Skin of body (tissue), 1 donor: ENCODE measurements at regions not wholly inside any gene's neighbourhood (a gene's known extent, or its start where the extent isn't known, plus 50 kb on each side); places are given as distances from the start of the nearest gene placed in this dataset.
"Not testable (repeated sequence)": the region's sequence is repeated elsewhere in the genome, so short reads cannot be mapped to it uniquely, and the experiment has no call there.

Experiments used
- DNase-seq: peaks from one replicate; lab custom pipeline; 2025; lab: John Stamatoyannopoulos, UW

GRCh38 chr1:229856009-229856650 lies 210.9 kb upstream of the GALNT2 start:
- no peak for DNase-seq

DNA sequence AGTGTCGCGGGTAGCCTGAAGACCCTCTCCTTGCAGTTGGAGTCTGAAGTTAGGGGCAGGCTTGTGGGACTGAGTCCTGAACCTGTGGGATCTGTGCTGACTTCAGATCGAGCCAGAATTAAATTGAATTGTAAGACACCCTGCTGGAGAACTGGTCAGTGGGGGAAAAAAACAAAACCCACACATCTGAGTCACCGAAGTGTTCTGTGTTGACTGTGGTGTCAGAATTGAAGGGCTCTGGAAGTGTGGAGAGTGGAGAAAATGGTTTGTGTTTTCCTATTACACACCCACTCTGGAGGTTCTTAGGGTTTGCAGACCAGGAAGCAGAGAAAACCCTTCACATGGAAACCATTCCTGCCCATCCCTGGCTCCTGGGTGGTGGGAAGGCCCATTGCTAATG lies 209.5 kb upstream of the GALNT2 start:
- no peak for DNase-seq

DNA sequence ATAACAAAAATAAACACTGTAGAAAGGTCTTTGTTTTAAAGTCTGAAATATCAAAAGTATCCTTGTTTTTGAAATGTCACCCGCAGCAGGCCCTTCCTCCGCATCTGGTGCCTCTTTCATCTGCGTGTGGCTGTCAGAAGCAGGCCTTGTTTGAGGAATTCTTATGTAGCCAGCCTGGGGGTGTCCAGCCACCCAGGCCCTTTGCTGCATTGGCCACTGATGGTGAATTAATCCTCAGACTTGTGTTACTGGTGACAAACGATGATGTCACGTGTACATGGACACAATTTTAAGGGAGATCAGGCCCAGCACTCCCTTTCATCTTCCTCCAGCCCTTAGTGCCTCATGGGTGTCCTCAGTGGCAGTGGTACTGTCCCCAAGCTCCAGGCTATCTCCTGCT lies 208.0 kb upstream of the GALNT2 start:
- DNase-seq: no peak

- no peak for DNase-seq
These were observed 206.1 kb upstream of the GALNT2 start for GRCh38 chr1:229860926-229861325.

- no peak for DNase-seq
These were observed 204.8 kb upstream of the GALNT2 start for GRCh38 chr1:229862017-229862774.

DNA sequence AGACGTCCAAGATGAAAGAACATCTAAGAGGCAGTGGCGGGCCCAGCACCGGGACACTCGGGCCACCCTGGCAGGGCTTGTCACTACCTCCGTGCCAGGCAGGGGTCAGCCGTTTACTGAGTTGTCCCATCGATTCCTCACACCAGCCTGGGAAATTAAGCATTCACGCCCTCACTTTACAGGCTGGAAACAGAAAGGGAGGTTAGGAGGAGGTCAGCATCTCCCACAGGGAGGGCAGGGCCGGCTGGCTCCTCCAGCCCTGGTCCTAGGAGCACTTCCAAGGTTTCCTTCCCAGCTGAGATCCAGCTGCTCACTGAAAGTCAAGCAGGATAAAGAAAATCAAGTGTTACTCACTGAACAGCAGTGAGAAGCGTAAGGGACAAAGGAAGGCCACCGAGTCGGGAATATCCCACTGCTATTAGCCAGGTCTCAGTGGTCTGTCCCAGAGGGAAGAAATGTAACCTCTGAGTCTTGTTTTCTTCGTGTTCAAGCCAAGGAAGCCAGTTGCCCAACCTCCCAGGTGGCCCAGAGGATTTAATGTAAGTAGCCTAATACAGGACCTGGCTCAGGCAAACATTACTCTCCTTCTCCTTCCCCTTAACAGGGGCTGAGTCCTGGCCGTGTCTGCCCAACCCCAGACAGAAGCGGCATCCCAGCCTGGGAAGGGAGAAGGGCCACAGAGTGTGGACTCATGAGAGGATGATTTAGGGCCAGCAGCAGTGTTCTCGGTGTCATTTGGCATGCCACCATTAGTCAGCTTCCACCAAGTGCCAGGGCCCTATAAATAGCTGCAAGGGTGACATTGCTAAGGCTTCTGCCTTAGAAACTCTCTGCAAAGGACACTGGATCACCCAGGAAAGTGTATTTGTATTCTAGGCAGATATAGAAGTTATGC lies 203.1 kb upstream of the GALNT2 start:
- DNase-seq: no peak

GRCh38 chr1:229864686-229865230 lies 202.3 kb upstream of the GALNT2 start:
- DNase-seq: no peak

DNA sequence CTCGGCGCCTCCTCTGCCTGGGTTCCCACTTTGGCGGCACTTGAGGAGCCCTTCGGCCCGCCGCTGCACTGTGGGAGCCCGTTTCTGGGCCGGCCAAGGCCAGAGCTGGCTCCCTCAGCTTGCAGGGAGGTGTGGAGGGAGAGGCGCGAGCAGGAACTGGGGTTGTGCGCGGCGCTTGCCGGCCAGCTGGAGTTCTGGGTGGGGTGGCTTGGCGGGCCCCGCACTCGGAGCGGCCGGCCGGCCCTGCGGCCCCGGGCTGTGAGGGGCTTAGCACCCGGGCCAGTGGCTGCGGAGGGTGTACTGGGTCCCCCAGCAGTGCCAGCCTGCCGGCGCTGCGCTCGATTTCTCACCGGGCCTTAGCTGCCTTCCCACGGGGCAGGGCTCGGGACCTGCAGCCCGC lies 201.7 kb upstream of the GALNT2 start:
- DNase-seq: not testable (repeated sequence)

DNA sequence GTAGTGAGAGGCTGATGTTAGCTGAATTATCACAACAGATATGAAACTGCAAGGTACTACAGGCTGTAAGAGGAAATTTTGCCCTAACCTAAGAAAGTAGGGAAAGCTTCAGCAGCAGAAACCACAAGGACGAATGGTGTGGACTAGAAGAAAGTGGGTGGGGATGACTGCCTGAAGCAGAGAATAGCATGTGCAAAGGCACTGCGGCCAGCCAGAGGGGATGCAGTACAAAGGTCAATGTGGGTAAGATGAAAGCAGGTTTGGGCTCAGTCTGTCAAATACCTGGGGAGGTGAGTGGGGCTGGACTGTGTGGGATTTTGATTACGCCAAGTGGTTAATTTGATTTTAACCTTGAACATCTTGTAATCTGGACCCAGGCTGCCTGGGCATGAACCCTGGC lies 199.3 kb upstream of the GALNT2 start:
- DNase-seq: no peak

GRCh38 chr1:229869240-229869639 lies 197.8 kb upstream of the GALNT2 start:
- DNase-seq: no peak

GRCh38 chr1:229869687-229870086 lies 197.4 kb upstream of the GALNT2 start:
- DNase-seq: no peak

GRCh38 chr1:229870381-229870780 lies 196.7 kb upstream of the GALNT2 start:
- no peak for DNase-seq

DNA sequence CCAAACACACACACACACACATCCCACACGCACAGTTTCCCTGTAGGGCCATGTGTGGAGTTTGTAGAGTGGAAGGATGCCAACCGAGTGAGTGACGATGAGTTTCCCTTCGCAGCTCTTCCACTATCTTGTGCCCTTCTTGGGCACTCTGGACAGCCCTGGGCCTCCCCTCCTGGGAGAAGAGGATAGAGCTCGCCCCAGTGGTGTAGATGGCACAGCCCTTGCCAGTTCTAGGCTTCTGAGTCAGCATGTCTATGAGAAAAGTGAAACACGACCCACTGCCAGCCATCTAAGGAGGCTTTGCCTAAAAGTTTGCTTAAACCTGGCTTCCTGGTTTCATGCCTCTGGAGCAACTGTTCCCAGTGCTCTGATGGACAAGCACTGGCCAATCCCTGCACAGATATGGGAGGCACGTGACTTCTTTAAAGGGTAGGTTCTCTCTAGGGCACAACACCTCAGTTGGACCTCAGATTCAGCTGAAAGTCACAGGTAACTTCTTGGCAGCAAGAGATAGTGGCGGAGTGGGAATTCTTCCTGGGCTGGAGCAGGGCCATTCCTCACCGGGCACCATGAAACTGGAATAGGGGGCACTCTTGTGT lies 195.9 kb upstream of the GALNT2 start:
- no peak for DNase-seq

- no peak for DNase-seq
These were observed 192.9 kb upstream of the GALNT2 start for GRCh38 chr1:229874136-229874535.

- DNase-seq: no peak
These were observed 192.4 kb upstream of the GALNT2 start for GRCh38 chr1:229874609-229875008.

GRCh38 chr1:229875086-229875485 lies 192.0 kb upstream of the GALNT2 start:
- DNase-seq: no peak

GRCh38 chr1:229879746-229880145 lies 187.3 kb upstream of the GALNT2 start:
- no peak for DNase-seq

GRCh38 chr1:229880271-229881170 lies 186.5 kb upstream of the GALNT2 start:
- no peak for DNase-seq

- no peak for DNase-seq
These were observed 184.4 kb upstream of the GALNT2 start for GRCh38 chr1:229882621-229883020.

- no peak for DNase-seq
These were observed 183.4 kb upstream of the GALNT2 start for GRCh38 chr1:229883504-229884200.
